ENCODE measurements at regions not wholly inside any gene's neighbourhood (a gene's known extent, or its start where the extent isn't known, plus 50 kb on each side); places are given as distances from the start of the nearest gene placed in this dataset.

GRCh38 chr16:35559911-35560636 lies 2100.7 kb downstream of the TP53TG3F start:
- H2AFZ ChIP-seq (ENCODE audit: low read depth, low read length, poor library complexity, severe bottlenecking): no peak overlapping the region
- no peaks in the 10 kb centered on the region for H4K20me1 ChIP-seq (ENCODE audit: insufficient read depth)
- H3K79me2 ChIP-seq (ENCODE audit: insufficient read depth, low read length): no peaks in the 10 kb centered on the region
- H3K9me2 ChIP-seq (ENCODE audit: insufficient read depth): no peaks in the 10 kb centered on the region
- H3K4me3 ChIP-seq (replicated peaks in 1 of 2; ENCODE audit: low read depth in 1 of 2, low read length in 2 of 2): no peak overlapping the region
- ChIA-PET RAD21 (ENCODE audit: low non-redundant PET in 1 of 2, low total read pairs in 2 of 2, uncharacterized antibody in 2 of 2, unreplicated experiment in 2 of 2) (no interaction called here), CTCF (no interaction called here), POLR2A (no interaction called here)
- H3K36me3 ChIP-seq (ENCODE audit: control insufficient read depth in 1 of 2, insufficient read depth in 2 of 2, low read length in 2 of 2): no peaks in the 10 kb centered on the region
- DNase-seq (ENCODE audit: low read depth, low spot score) (no peak), ATAC-seq (no peak)
- H3K9ac ChIP-seq (ENCODE audit: low read length): no peak overlapping the region
- intact Hi-C loops (cut with micrococcal nuclease): no loop called here
- H3K27me3 ChIP-seq (ENCODE audit: insufficient read depth, low read length): no peaks in the 10 kb centered on the region
- no peak overlapping the region for H3K4me2 ChIP-seq (ENCODE audit: low read length)
- no TSS peak for BruUV-seq (replicated peaks)
- peaks cover 0 to 5% of the 10 kb centered on the region in 2 experiments; a peak in 1 of 4 replicates for H3K4me1 ChIP-seq (ENCODE audit: control insufficient read depth in 1 of 2, insufficient read depth in 2 of 2, low read length in 2 of 2)
- no peaks in the 10 kb centered on the region; a peak in 1 of 4 replicates for H3K9me3 ChIP-seq (ENCODE audit: control insufficient read depth in 1 of 2, insufficient read depth in 1 of 2, low read depth in 1 of 2, low read length in 2 of 2)
- TF ChIP-seq CTCF (IDR thresholded peaks at IDR 0.05 in 2 of 3, conservative IDR thresholded peaks at IDR 0.05 in 1 of 3; ENCODE audit: borderline replicate concordance in 1 of 3, insufficient read depth in 1 of 3, low read depth in 2 of 3, low read length in 2 of 3): peak in 2 of 3 experiments; percentile 1 to 37; a peak in 2 of 6 replicates
- TF ChIP-seq TCF7L2 (IDR thresholded peaks at IDR 0.05; ENCODE audit: borderline replicate concordance, extremely low read depth, insufficient read depth, insufficient read length): no peak
- no peak overlapping the region for H3K27ac ChIP-seq (ENCODE audit: low read depth, low read length)

DNA sequence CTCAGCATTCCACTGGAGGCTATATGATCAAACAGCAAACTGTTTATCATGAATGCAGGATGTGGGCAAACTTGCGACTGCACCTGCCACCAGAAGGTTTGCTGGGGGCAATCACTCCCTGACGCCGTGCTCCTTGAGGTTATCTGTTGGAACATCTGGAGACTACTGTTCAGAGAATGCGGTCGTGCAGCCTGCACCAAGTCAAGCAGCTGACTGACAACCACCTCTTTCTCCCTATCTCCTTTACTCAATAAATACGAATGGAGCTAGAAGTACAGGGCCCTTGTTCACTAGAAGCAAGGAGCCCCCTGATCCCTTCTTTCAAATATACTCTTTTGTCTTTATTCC lies 2101.2 kb downstream of the TP53TG3F start:
- ChIA-PET RAD21 (ENCODE audit: low non-redundant PET in 1 of 2, low total read pairs in 2 of 2, uncharacterized antibody in 2 of 2, unreplicated experiment in 2 of 2) (no interaction called here), POLR2A (no interaction called here), CTCF (no interaction called here)
- intact Hi-C loops (cut with micrococcal nuclease): no loop called here
- H3K79me2 ChIP-seq (ENCODE audit: insufficient read depth, low read length): no peaks in the 10 kb centered on the region
- DNase-seq (ENCODE audit: low read depth, low spot score) (no peak), ATAC-seq (no peak)
- no peaks in the 10 kb centered on the region for H3K36me3 ChIP-seq (ENCODE audit: control insufficient read depth in 1 of 2, insufficient read depth in 2 of 2, low read length in 2 of 2)
- peaks cover 0 to 5% of the 10 kb centered on the region in 2 experiments; a peak in 1 of 4 replicates for H3K4me1 ChIP-seq (ENCODE audit: control insufficient read depth in 1 of 2, insufficient read depth in 2 of 2, low read length in 2 of 2)
- H3K27me3 ChIP-seq (ENCODE audit: insufficient read depth, low read length): no peaks in the 10 kb centered on the region
- H3K4me2 ChIP-seq (ENCODE audit: low read length): no peak overlapping the region
- H3K9me3 ChIP-seq (ENCODE audit: control insufficient read depth in 1 of 2, insufficient read depth in 1 of 2, low read depth in 1 of 2, low read length in 2 of 2): no peaks in the 10 kb centered on the region; a peak in 1 of 4 replicates
- no peak overlapping the region for H3K4me3 ChIP-seq (replicated peaks in 1 of 2; ENCODE audit: low read depth in 1 of 2, low read length in 2 of 2)
- no peaks in the 10 kb centered on the region for H3K9me2 ChIP-seq (ENCODE audit: insufficient read depth)
- H2AFZ ChIP-seq (ENCODE audit: low read depth, low read length, poor library complexity, severe bottlenecking): no peak overlapping the region
- no TSS peak for BruUV-seq (replicated peaks)
- H4K20me1 ChIP-seq (ENCODE audit: insufficient read depth): no peaks in the 10 kb centered on the region
- H3K27ac ChIP-seq (ENCODE audit: low read depth, low read length): no peak overlapping the region
- no peak overlapping the region for H3K9ac ChIP-seq (ENCODE audit: low read length)
- TF ChIP-seq EGR1 (IDR thresholded peaks at IDR 0.05; ENCODE audit: low read depth) (no peak), YY1 (IDR thresholded peaks at IDR 0.05; ENCODE audit: extremely low read depth, insufficient replicate concordance, low read depth, low read length) (no peak), ELF1 (IDR thresholded peaks at IDR 0.05; ENCODE audit: borderline replicate concordance, low read depth) (no peak), SP1 (IDR thresholded peaks at IDR 0.05; ENCODE audit: low read depth) (no peak), SIN3A (IDR thresholded peaks at IDR 0.05; ENCODE audit: low read depth) (no peak), EZH2phosphoT487 (IDR thresholded peaks at IDR 0.05; ENCODE audit: borderline replicate concordance) (no peak), SRF (IDR thresholded peaks at IDR 0.05; ENCODE audit: low read depth) (no peak), POLR2A (IDR thresholded peaks at IDR 0.05; ENCODE audit: borderline replicate concordance, extremely low read depth, insufficient read depth, insufficient read length) (no peak), ZNF274 (IDR thresholded peaks at IDR 0.05; ENCODE audit: low read depth, low read length) (no peak), ZFX (IDR thresholded peaks at IDR 0.05) (no peak), FOSL1 (IDR thresholded peaks at IDR 0.05; ENCODE audit: low read depth) (no peak), TCF7L2 (IDR thresholded peaks at IDR 0.05; ENCODE audit: borderline replicate concordance, extremely low read depth, insufficient read depth, insufficient read length) (no peak), EZH2 (IDR thresholded peaks at IDR 0.05) (no peak), ATF3 (IDR thresholded peaks at IDR 0.05) (no peak), JUND (IDR thresholded peaks at IDR 0.05) (no peak), POLR2AphosphoS5 (IDR thresholded peaks at IDR 0.05; ENCODE audit: low read depth, low read length) (no peak), CTCF (IDR thresholded peaks at IDR 0.05 in 2 of 3, conservative IDR thresholded peaks at IDR 0.05 in 1 of 3; ENCODE audit: borderline replicate concordance in 1 of 3, insufficient read depth in 1 of 3, low read depth in 2 of 3, low read length in 2 of 3) (no peak)

Measured in HCT116 (cell line).